ENCODE measurements at regions not wholly inside any gene's neighbourhood (a gene's known extent, or its start where the extent isn't known, plus 50 kb on each side); places are given as distances from the start of the nearest gene placed in this dataset.

DNA sequence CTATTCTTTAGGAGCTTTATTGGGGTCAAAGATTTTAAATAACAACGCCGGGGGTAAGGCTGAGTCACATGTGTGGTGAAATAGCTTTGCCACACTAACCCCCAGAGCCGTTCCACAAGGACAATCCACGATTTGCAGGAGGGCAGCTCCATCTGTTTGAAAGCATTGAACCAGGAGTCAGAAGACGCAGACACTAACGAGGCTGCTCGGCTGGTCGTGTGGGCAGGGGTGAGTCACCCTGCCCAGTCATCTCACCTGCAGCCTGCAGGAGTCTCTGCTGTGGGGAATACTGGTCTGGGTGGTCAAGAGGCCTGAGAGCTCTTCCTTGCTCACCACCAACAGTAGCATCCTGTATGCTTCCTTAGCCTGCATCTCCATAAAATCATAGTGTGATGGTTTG, 149.2 kb upstream of the NCK2 start:
- Histone ChIP-seq H2AK5ac (ENCODE audit: low read length) (no peak overlapping the region), H4K8ac (ENCODE audit: low read depth, low read length) (no peak overlapping the region), H3K23ac (ENCODE audit: low read length) (no peak overlapping the region), H3K27me3 (ENCODE audit: insufficient read depth, low read length) (no peaks in the 10 kb centered on the region), H4K91ac (ENCODE audit: low read depth, low read length) (no peak overlapping the region), H3K36me3 (ENCODE audit: control insufficient read depth in 1 of 2, insufficient read depth in 2 of 2, low read length in 2 of 2) (no peaks in the 10 kb centered on the region), H3K4me2 (ENCODE audit: low read length) (no peak overlapping the region), H3K4ac (ENCODE audit: low read depth, low read length) (no peak overlapping the region), H2BK12ac (ENCODE audit: low read length) (no peak overlapping the region), H3K14ac (ENCODE audit: low read length) (no peak overlapping the region), H2BK120ac (ENCODE audit: insufficient read depth, low read length, poor library complexity) (no peak overlapping the region), H3K27ac (ENCODE audit: low read depth, low read length) (no peak overlapping the region), H2AFZ (ENCODE audit: insufficient read depth, low read length, poor library complexity) (no peak overlapping the region), H3K18ac (ENCODE audit: low read length) (no peak overlapping the region), H3K4me1 (ENCODE audit: control insufficient read depth in 1 of 2, insufficient read depth in 2 of 2, low read length in 2 of 2) (peaks cover 0 to 2% of the 10 kb centered on the region in 2 experiments), H4K12ac (ENCODE audit: low read depth, low read length) (no peak overlapping the region), H3K79me1 (ENCODE audit: low read length) (no peaks in the 10 kb centered on the region), H3K9me3 (ENCODE audit: insufficient read depth, low read depth, low read length) (no peaks in the 10 kb centered on the region), H3K79me2 (ENCODE audit: control insufficient read depth, insufficient read depth, low read length, poor library complexity) (no peaks in the 10 kb centered on the region), H3K9ac (ENCODE audit: low read length) (no peak overlapping the region), H3K4me3 (ENCODE audit: low read depth, low read length) (no peak overlapping the region), H2BK5ac (ENCODE audit: low read depth, low read length, poor library complexity) (no peak overlapping the region)
- no CpG with 5 or more reads among the region's 8 CpGs for WGBS (ENCODE audit: extremely low coverage, insufficient coverage, insufficient read length)
- DNase-seq: peak; percentile 66 to 81

DNA sequence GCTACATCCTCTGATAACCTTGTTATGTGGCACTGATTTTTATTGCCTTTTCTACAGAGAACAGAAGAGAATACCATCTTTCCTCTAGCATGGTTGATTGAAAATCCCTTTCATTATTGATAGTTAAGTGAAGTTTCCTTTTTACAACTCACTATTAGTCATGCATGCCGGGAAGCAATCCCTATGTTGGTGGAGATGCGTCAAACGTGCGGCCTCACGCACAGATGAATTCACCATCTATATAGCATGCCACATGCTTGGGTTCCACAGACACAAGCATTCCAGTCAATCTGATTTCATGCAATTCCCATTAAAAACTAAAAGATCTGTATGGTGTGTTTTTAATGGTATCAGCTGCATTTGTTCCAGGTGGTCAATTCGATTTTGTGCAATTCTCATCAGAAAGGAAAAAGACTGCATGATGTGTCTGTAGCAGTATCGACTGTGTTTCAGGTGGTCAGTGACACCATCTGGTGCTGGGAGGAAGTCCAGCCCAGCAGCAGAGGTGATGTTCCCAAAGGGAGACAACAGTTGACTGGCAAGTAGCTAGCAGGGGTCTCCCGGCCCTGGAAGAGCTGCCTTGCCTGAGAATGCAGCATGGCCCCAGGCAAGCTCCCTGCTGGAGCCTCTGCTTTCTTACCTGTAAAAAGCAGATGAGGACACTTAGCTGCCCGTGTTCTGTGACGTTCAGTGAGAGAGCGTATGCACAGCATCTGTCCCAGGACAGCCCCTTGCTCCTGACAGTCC, 151.3 kb upstream of the NCK2 start:
- no peak overlapping the region for H3K9ac ChIP-seq (ENCODE audit: low read length)
- no peak overlapping the region for H2AFZ ChIP-seq (ENCODE audit: insufficient read depth, low read length, poor library complexity)
- no peaks in the 10 kb centered on the region for H3K27me3 ChIP-seq (ENCODE audit: insufficient read depth, low read length)
- DNase-seq: peak; percentile 36 to 39
- peaks cover 0 to 2% of the 10 kb centered on the region in 2 experiments for H3K4me1 ChIP-seq (ENCODE audit: control insufficient read depth in 1 of 2, insufficient read depth in 2 of 2, low read length in 2 of 2)
- H2BK5ac ChIP-seq (ENCODE audit: low read depth, low read length, poor library complexity): no peak overlapping the region
- H4K91ac ChIP-seq (ENCODE audit: low read depth, low read length): no peak overlapping the region
- no peak overlapping the region for H3K27ac ChIP-seq (ENCODE audit: low read depth, low read length)
- no peak overlapping the region for H3K18ac ChIP-seq (ENCODE audit: low read length)
- no peak overlapping the region for H3K14ac ChIP-seq (ENCODE audit: low read length)
- H2BK120ac ChIP-seq (ENCODE audit: insufficient read depth, low read length, poor library complexity): no peak overlapping the region
- H4K8ac ChIP-seq (ENCODE audit: low read depth, low read length): no peak overlapping the region
- no peak overlapping the region for H3K23ac ChIP-seq (ENCODE audit: low read length)
- no peak overlapping the region for H4K12ac ChIP-seq (ENCODE audit: low read depth, low read length)
- no peaks in the 10 kb centered on the region for H3K36me3 ChIP-seq (ENCODE audit: control insufficient read depth in 1 of 2, insufficient read depth in 2 of 2, low read length in 2 of 2)
- no peak overlapping the region for H2AK5ac ChIP-seq (ENCODE audit: low read length)
- H3K4ac ChIP-seq (ENCODE audit: low read depth, low read length): no peak overlapping the region
- H3K4me2 ChIP-seq (ENCODE audit: low read length): no peak overlapping the region
- H3K9me3 ChIP-seq (ENCODE audit: insufficient read depth, low read depth, low read length): peaks cover 2% of the 10 kb centered on the region
- H3K79me1 ChIP-seq (ENCODE audit: low read length): no peaks in the 10 kb centered on the region
- H3K79me2 ChIP-seq (ENCODE audit: control insufficient read depth, insufficient read depth, low read length, poor library complexity): no peaks in the 10 kb centered on the region
- WGBS (ENCODE audit: extremely low coverage, insufficient coverage, insufficient read length): no CpG with 5 or more reads among the region's 11 CpGs
- H3K4me3 ChIP-seq (ENCODE audit: low read depth, low read length): no peak overlapping the region
- no peak overlapping the region for H2BK12ac ChIP-seq (ENCODE audit: low read length)

GRCh38 chr2:105592288-105592687, 152.4 kb upstream of the NCK2 start:
- no peak overlapping the region for H2AK5ac ChIP-seq (ENCODE audit: low read length)
- no peak overlapping the region for H3K23ac ChIP-seq (ENCODE audit: low read length)
- no peak overlapping the region for H2BK12ac ChIP-seq (ENCODE audit: low read length)
- H3K27me3 ChIP-seq (ENCODE audit: insufficient read depth, low read length): no peaks in the 10 kb centered on the region
- no peak overlapping the region for H3K27ac ChIP-seq (ENCODE audit: low read depth, low read length)
- no peak overlapping the region for H4K12ac ChIP-seq (ENCODE audit: low read depth, low read length)
- H3K79me2 ChIP-seq (ENCODE audit: control insufficient read depth, insufficient read depth, low read length, poor library complexity): no peaks in the 10 kb centered on the region
- no peak overlapping the region for H4K8ac ChIP-seq (ENCODE audit: low read depth, low read length)
- H3K79me1 ChIP-seq (ENCODE audit: low read length): no peaks in the 10 kb centered on the region
- H4K91ac ChIP-seq (ENCODE audit: low read depth, low read length): no peak overlapping the region
- H3K18ac ChIP-seq (ENCODE audit: low read length): no peak overlapping the region
- H3K14ac ChIP-seq (ENCODE audit: low read length): no peak overlapping the region
- H3K9ac ChIP-seq (ENCODE audit: low read length): no peak overlapping the region
- H3K4me2 ChIP-seq (ENCODE audit: low read length): no peak overlapping the region
- no peak overlapping the region for H3K4me3 ChIP-seq (ENCODE audit: low read depth, low read length)
- H3K9me3 ChIP-seq (ENCODE audit: insufficient read depth, low read depth, low read length): peaks cover 2% of the 10 kb centered on the region
- no CpG with 5 or more reads among the region's 6 CpGs for WGBS (ENCODE audit: extremely low coverage, insufficient coverage, insufficient read length)
- no peaks in the 10 kb centered on the region for H3K4me1 ChIP-seq (ENCODE audit: control insufficient read depth in 1 of 2, insufficient read depth in 2 of 2, low read length in 2 of 2)
- no peak overlapping the region for H2AFZ ChIP-seq (ENCODE audit: insufficient read depth, low read length, poor library complexity)
- H3K4ac ChIP-seq (ENCODE audit: low read depth, low read length): no peak overlapping the region
- no peak overlapping the region for H2BK120ac ChIP-seq (ENCODE audit: insufficient read depth, low read length, poor library complexity)
- no peak overlapping the region for H2BK5ac ChIP-seq (ENCODE audit: low read depth, low read length, poor library complexity)
- H3K36me3 ChIP-seq (ENCODE audit: control insufficient read depth in 1 of 2, insufficient read depth in 2 of 2, low read length in 2 of 2): no peaks in the 10 kb centered on the region
- peak; percentile 87 to 89 for DNase-seq

DNA sequence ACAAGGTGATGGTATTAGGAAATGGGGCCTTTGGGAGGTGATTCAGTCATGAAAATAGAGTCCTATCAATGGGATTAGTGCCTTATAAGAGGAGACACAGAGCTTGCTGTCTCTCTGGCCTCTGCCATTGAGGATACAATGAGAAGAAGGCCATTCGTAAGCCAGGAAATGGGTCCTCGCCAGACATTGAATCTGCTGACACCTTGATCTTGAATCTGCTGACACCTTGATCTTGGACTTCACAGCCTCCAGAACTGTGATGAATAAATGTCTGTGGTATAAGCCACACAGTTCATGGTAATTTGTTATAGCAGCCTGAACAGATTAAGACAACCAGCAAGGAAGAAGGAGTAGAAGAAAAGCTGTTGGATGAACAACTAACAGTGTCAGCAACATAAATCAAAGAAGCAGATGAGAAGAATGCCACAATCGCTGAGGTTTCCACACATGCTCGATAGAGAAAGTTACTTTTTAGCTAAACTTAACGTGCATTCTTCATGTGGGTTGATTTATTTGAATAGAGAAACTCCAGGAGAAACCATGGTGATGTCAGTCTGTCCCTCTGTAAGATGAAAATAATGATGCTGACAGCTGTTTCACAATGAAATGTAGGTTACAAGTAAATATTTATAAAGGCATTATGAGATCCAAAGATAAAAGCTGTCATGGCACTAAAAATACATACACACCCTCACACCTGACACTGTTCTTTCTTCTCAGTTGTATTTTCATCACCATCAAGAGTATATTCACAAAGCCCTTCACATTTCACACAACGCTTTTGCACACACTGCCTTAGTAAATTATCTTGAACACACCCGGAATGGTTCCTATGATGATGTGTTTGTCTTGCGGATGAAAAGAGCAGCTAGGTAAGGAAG, 153.7 kb upstream of the NCK2 start:
- Histone ChIP-seq H2BK12ac (ENCODE audit: low read length) (no peak overlapping the region), H2AK5ac (ENCODE audit: low read length) (no peak overlapping the region), H3K18ac (ENCODE audit: low read length) (no peak overlapping the region), H2AFZ (ENCODE audit: insufficient read depth, low read length, poor library complexity) (no peak overlapping the region), H2BK5ac (ENCODE audit: low read depth, low read length, poor library complexity) (no peak overlapping the region), H3K4ac (ENCODE audit: low read depth, low read length) (no peak overlapping the region), H3K4me3 (ENCODE audit: low read depth, low read length) (no peak overlapping the region), H2BK120ac (ENCODE audit: insufficient read depth, low read length, poor library complexity) (no peak overlapping the region), H3K27ac (ENCODE audit: low read depth, low read length) (no peak overlapping the region), H3K36me3 (ENCODE audit: control insufficient read depth in 1 of 2, insufficient read depth in 2 of 2, low read length in 2 of 2) (no peaks in the 10 kb centered on the region), H3K4me2 (ENCODE audit: low read length) (no peak overlapping the region), H4K91ac (ENCODE audit: low read depth, low read length) (no peak overlapping the region), H3K4me1 (ENCODE audit: control insufficient read depth in 1 of 2, insufficient read depth in 2 of 2, low read length in 2 of 2) (no peaks in the 10 kb centered on the region), H3K79me1 (ENCODE audit: low read length) (no peaks in the 10 kb centered on the region), H3K79me2 (ENCODE audit: control insufficient read depth, insufficient read depth, low read length, poor library complexity) (no peaks in the 10 kb centered on the region), H3K9ac (ENCODE audit: low read length) (no peak overlapping the region), H3K27me3 (ENCODE audit: insufficient read depth, low read length) (no peaks in the 10 kb centered on the region), H3K14ac (ENCODE audit: low read length) (no peak overlapping the region), H4K8ac (ENCODE audit: low read depth, low read length) (no peak overlapping the region), H3K23ac (ENCODE audit: low read length) (no peak overlapping the region), H4K12ac (ENCODE audit: low read depth, low read length) (no peak overlapping the region), H3K9me3 (ENCODE audit: insufficient read depth, low read depth, low read length) (peaks cover 2% of the 10 kb centered on the region)
- no CpG with 5 or more reads among the region's 8 CpGs for WGBS (ENCODE audit: extremely low coverage, insufficient coverage, insufficient read length)
- peak in 1 of 2 donors; percentile 69 for DNase-seq

Data from trophoblast cell (in vitro differentiated cells and primary cell).